ENCODE measurements at regions not wholly inside any gene's neighbourhood (a gene's known extent, or its start where the extent isn't known, plus 50 kb on each side); places are given as distances from the start of the nearest gene placed in this dataset.

GRCh38 chrX:1719270-1719669 is 104.4 kb downstream of the ASMT start:
- no peaks in the 10 kb centered on the region for H3K4me1 ChIP-seq (ENCODE audit: control extremely low read depth in 1 of 4, control insufficient read depth in 4 of 4, insufficient read depth in 4 of 4, low read length in 3 of 4)
- no peaks in the 10 kb centered on the region for H3K36me3 ChIP-seq (ENCODE audit: control insufficient read depth in 4 of 4, insufficient read depth in 4 of 4, low read length in 3 of 4)
- no peak overlapping the region for H3K4me3 ChIP-seq (ENCODE audit: control insufficient read depth in 1 of 7, extremely low read depth in 1 of 7, insufficient read depth in 4 of 7, low read depth in 2 of 7, low read length in 6 of 7)
- CTCF ChIA-PET: no interaction called here
- POLR2A ChIA-PET: no interaction called here
- no peak for DNase-seq
- H3K27me3 ChIP-seq (replicated peaks in 2 of 5; ENCODE audit: control insufficient read depth in 4 of 5, insufficient read depth in 5 of 5, low read length in 4 of 5): peaks cover 0 to 3% (median 0%) of the 10 kb centered on the region in 5 experiments
- H3K9me3 ChIP-seq (ENCODE audit: control extremely low read depth in 1 of 5, control insufficient read depth in 4 of 5, insufficient read depth in 2 of 5, low read depth in 1 of 5, low read length in 4 of 5): peaks cover 0 to 2% (median 0%) of the 10 kb centered on the region in 5 experiments
- WGBS (ENCODE audit: insufficient coverage): 100% methylated on average over 1 of the region's 2 CpGs
- no peak overlapping the region for H3K27ac ChIP-seq (ENCODE audit: insufficient read depth in 1 of 2, low read depth in 1 of 2, low read length in 2 of 2, poor library complexity in 1 of 2, severe bottlenecking in 2 of 2)

DNA sequence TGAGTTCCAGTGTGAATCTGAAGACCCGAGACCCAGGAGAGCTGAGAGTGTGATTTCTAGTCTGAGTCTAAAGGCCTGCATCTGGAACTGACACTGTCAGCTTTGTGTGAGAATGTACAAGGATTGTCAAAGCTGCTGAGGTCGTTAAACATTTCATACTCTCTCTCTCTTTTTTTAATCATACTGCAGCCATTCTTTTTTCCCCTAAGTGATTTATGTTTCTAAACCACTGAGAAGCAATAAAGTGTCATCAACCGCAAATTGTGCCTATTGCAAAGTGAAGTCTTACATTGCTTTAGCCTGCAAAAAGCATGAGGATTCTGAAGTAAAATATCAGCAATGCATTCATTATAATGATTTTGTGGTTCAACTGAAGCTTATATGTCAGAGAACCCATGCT is 106.0 kb downstream of the ASMT start:
- Histone ChIP-seq H3K4me3 (ENCODE audit: control insufficient read depth in 1 of 7, extremely low read depth in 1 of 7, insufficient read depth in 4 of 7, low read depth in 2 of 7, low read length in 6 of 7) (no peak overlapping the region), H3K4me1 (ENCODE audit: control extremely low read depth in 1 of 4, control insufficient read depth in 4 of 4, insufficient read depth in 4 of 4, low read length in 3 of 4) (no peaks in the 10 kb centered on the region), H3K9me3 (ENCODE audit: control extremely low read depth in 1 of 5, control insufficient read depth in 4 of 5, insufficient read depth in 2 of 5, low read depth in 1 of 5, low read length in 4 of 5) (peaks cover 0 to 3% (median 0%) of the 10 kb centered on the region in 5 experiments), H3K36me3 (ENCODE audit: control insufficient read depth in 4 of 4, insufficient read depth in 4 of 4, low read length in 3 of 4) (no peaks in the 10 kb centered on the region), H3K27ac (ENCODE audit: insufficient read depth in 1 of 2, low read depth in 1 of 2, low read length in 2 of 2, poor library complexity in 1 of 2, severe bottlenecking in 2 of 2) (no peak overlapping the region), H3K27me3 (replicated peaks in 2 of 5; ENCODE audit: control insufficient read depth in 4 of 5, insufficient read depth in 5 of 5, low read length in 4 of 5) (peaks cover 0 to 3% (median 0%) of the 10 kb centered on the region in 5 experiments)
- ChIA-PET CTCF (no interaction called here), POLR2A (no interaction called here)
- DNase-seq: no peak
- WGBS (ENCODE audit: insufficient coverage): 88% methylated on average over 2 of the region's 3 CpGs

DNA sequence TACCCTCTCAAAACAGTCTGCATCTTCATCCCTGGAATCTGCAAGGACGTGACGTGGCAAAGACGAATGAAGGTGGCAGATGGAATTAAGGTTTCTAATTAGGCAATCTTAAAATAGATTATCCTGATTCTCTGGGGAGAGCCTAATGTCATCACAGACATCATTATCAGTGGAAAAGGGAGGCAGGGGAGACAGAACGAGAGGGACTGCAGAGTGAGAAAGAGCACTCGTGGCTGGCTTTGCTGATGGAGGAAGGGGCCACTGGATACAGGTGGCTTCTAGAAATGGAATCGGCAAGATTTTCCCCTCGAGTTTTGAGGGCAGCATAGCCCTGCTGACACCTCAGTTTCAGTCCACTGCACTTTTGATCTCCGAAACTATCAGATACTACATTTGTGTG is 110.6 kb downstream of the ASMT start:
- H3K4me3 ChIP-seq (ENCODE audit: control insufficient read depth in 1 of 7, extremely low read depth in 1 of 7, insufficient read depth in 4 of 7, low read depth in 2 of 7, low read length in 6 of 7): no peak overlapping the region
- no peaks in the 10 kb centered on the region for H3K4me1 ChIP-seq (ENCODE audit: control extremely low read depth in 1 of 4, control insufficient read depth in 4 of 4, insufficient read depth in 4 of 4, low read length in 3 of 4)
- no peaks in the 10 kb centered on the region for H3K36me3 ChIP-seq (ENCODE audit: control insufficient read depth in 4 of 4, insufficient read depth in 4 of 4, low read length in 3 of 4)
- H3K27me3 ChIP-seq (replicated peaks in 2 of 5; ENCODE audit: control insufficient read depth in 4 of 5, insufficient read depth in 5 of 5, low read length in 4 of 5): no peaks in the 10 kb centered on the region
- DNase-seq: no peak
- peaks cover 0 to 3% (median 0%) of the 10 kb centered on the region in 5 experiments for H3K9me3 ChIP-seq (ENCODE audit: control extremely low read depth in 1 of 5, control insufficient read depth in 4 of 5, insufficient read depth in 2 of 5, low read depth in 1 of 5, low read length in 4 of 5)
- 92% methylated on average over 2 of the region's 8 CpGs for WGBS (ENCODE audit: insufficient coverage)
- CTCF ChIA-PET: no interaction called here
- POLR2A ChIA-PET: no interaction called here
- no peak overlapping the region for H3K27ac ChIP-seq (ENCODE audit: insufficient read depth in 1 of 2, low read depth in 1 of 2, low read length in 2 of 2, poor library complexity in 1 of 2, severe bottlenecking in 2 of 2)

DNA sequence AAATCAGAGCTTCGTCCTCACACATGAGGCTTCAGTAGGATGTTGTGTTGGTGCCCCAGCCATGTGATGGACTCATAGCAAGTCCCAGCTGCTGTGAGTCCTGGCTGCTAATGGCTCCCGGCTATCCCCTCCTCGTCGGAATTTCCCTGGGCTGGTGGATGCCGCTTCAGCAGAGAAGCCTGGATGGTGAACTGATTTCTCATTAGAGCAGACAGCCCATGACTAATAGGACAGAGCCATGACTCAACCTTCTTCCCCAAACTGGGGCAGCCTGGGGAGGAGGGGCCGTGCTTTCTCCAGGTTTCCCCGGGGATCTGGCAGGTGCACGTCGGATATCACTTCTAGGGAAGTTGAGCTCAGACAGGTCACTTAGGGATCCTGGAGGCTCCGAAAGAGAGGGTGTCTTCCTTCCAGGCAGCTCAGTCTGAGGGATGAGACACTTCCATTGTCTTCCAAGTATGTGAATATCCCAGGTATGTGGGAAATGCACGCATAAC is 112.7 kb downstream of the ASMT start:
- POLR2A ChIA-PET: no interaction called here
- Histone ChIP-seq H3K9me3 (ENCODE audit: control extremely low read depth in 1 of 5, control insufficient read depth in 4 of 5, insufficient read depth in 2 of 5, low read depth in 1 of 5, low read length in 4 of 5) (peaks cover 0 to 3% (median 0%) of the 10 kb centered on the region in 5 experiments), H3K27ac (ENCODE audit: insufficient read depth in 1 of 2, low read depth in 1 of 2, low read length in 2 of 2, poor library complexity in 1 of 2, severe bottlenecking in 2 of 2) (no peak overlapping the region), H3K4me1 (ENCODE audit: control extremely low read depth in 1 of 4, control insufficient read depth in 4 of 4, insufficient read depth in 4 of 4, low read length in 3 of 4) (no peaks in the 10 kb centered on the region), H3K36me3 (ENCODE audit: control insufficient read depth in 4 of 4, insufficient read depth in 4 of 4, low read length in 3 of 4) (no peaks in the 10 kb centered on the region), H3K4me3 (ENCODE audit: control insufficient read depth in 1 of 7, extremely low read depth in 1 of 7, insufficient read depth in 4 of 7, low read depth in 2 of 7, low read length in 6 of 7) (no peak overlapping the region), H3K27me3 (replicated peaks in 2 of 5; ENCODE audit: control insufficient read depth in 4 of 5, insufficient read depth in 5 of 5, low read length in 4 of 5) (no peaks in the 10 kb centered on the region)
- no peak for DNase-seq
- CTCF ChIA-PET: no interaction called here
- 78% methylated on average over 10 of the region's 11 CpGs for WGBS (ENCODE audit: insufficient coverage)

GRCh38 chrX:1734806-1735205 is 119.9 kb downstream of the ASMT start:
- no peaks in the 10 kb centered on the region for H3K4me1 ChIP-seq (ENCODE audit: control extremely low read depth in 1 of 4, control insufficient read depth in 4 of 4, insufficient read depth in 4 of 4, low read length in 3 of 4)
- DNase-seq: peak in 1 of 3 donors; percentile 8
- ChIA-PET CTCF (no interaction called here), POLR2A (no interaction called here)
- no peaks in the 10 kb centered on the region for H3K9me3 ChIP-seq (ENCODE audit: control extremely low read depth in 1 of 5, control insufficient read depth in 4 of 5, insufficient read depth in 2 of 5, low read depth in 1 of 5, low read length in 4 of 5)
- H3K27ac ChIP-seq (ENCODE audit: insufficient read depth in 1 of 2, low read depth in 1 of 2, low read length in 2 of 2, poor library complexity in 1 of 2, severe bottlenecking in 2 of 2): no peak overlapping the region
- H3K27me3 ChIP-seq (replicated peaks in 2 of 5; ENCODE audit: control insufficient read depth in 4 of 5, insufficient read depth in 5 of 5, low read length in 4 of 5): peaks cover 0 to 2% (median 0%) of the 10 kb centered on the region in 5 experiments
- no peak overlapping the region for H3K4me3 ChIP-seq (ENCODE audit: control insufficient read depth in 1 of 7, extremely low read depth in 1 of 7, insufficient read depth in 4 of 7, low read depth in 2 of 7, low read length in 6 of 7)
- 62% methylated on average over 5 of the region's 5 CpGs for WGBS (ENCODE audit: insufficient coverage)
- H3K36me3 ChIP-seq (ENCODE audit: control insufficient read depth in 4 of 4, insufficient read depth in 4 of 4, low read length in 3 of 4): no peaks in the 10 kb centered on the region

DNA sequence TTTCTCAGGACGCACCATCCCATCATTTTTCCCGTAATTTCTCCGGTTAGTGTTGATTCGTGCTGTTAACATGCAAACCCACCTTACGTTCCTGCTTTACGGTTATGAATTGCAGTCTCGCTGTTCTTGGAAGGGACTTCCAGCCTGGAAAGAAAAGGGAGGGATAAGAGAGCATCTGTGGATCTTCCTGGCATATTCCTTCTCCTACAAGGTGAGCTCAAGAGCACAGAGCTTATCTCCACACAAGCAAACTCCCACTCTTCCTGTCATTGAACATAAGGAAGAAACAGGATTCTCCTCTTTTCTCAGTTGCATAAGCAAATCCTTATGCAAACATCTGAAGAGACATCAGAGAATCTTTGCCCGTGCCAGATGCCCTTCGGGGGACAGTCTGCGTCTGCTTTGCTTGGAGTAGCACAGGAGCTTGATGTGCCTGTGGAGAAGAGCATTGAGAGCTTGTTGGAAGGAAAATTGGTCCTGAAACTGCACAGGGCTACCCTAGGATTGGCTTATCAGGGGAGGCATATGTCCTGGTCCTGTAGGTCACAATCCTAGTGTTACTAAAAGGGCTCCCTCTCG is 127.0 kb downstream of the ASMT start:
- 85% methylated on average over 9 of the region's 11 CpGs for WGBS (ENCODE audit: insufficient coverage)
- H3K9me3 ChIP-seq (ENCODE audit: control extremely low read depth in 1 of 5, control insufficient read depth in 4 of 5, insufficient read depth in 2 of 5, low read depth in 1 of 5, low read length in 4 of 5): peaks cover 0 to 5% (median 2%) of the 10 kb centered on the region in 5 experiments
- POLR2A ChIA-PET: no interaction called here

DNA sequence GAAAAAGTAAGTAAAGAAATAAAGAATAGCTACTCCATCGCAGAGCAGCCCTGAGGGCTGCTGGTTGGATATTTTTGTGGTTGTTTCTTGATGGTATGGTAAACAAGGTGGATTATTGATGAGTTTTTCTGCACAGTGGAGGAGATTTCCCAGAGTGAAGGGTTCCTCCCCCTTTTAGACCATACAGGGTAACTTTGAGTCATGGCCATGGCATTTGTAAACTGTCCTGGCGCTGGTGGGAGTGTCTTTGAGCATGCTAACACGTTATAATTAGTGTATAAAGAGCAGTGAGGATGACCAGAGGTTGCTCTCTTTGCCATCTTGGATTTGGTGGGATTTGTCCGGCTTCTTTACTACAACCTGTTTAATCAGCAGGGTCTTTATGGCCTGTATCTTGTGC is 128.2 kb downstream of the ASMT start:
- Histone ChIP-seq H3K9me3 (ENCODE audit: control extremely low read depth in 1 of 5, control insufficient read depth in 4 of 5, insufficient read depth in 2 of 5, low read depth in 1 of 5, low read length in 4 of 5) (peaks cover 0 to 5% (median 2%) of the 10 kb centered on the region in 5 experiments), H3K27me3 (replicated peaks in 2 of 5; ENCODE audit: control insufficient read depth in 4 of 5, insufficient read depth in 5 of 5, low read length in 4 of 5) (peaks cover 0 to 3% (median 0%) of the 10 kb centered on the region in 5 experiments), H3K4me3 (ENCODE audit: control insufficient read depth in 1 of 7, extremely low read depth in 1 of 7, insufficient read depth in 4 of 7, low read depth in 2 of 7, low read length in 6 of 7) (no peak overlapping the region), H3K27ac (ENCODE audit: insufficient read depth in 1 of 2, low read depth in 1 of 2, low read length in 2 of 2, poor library complexity in 1 of 2, severe bottlenecking in 2 of 2) (no peak overlapping the region), H3K36me3 (ENCODE audit: control insufficient read depth in 4 of 4, insufficient read depth in 4 of 4, low read length in 3 of 4) (no peaks in the 10 kb centered on the region), H3K4me1 (ENCODE audit: control extremely low read depth in 1 of 4, control insufficient read depth in 4 of 4, insufficient read depth in 4 of 4, low read length in 3 of 4) (no peaks in the 10 kb centered on the region)
- CTCF ChIA-PET: no interaction called here
- WGBS (ENCODE audit: insufficient coverage): 67% methylated on average over 2 of the region's 4 CpGs
- POLR2A ChIA-PET: no interaction called here
- no peak for DNase-seq

More for the DNA sequence above, 127.0 kb downstream of the ASMT start:
- H3K27ac ChIP-seq (ENCODE audit: insufficient read depth in 1 of 2, low read depth in 1 of 2, low read length in 2 of 2, poor library complexity in 1 of 2, severe bottlenecking in 2 of 2): no peak overlapping the region
- peaks cover 0 to 3% (median 0%) of the 10 kb centered on the region in 5 experiments for H3K27me3 ChIP-seq (replicated peaks in 2 of 5; ENCODE audit: control insufficient read depth in 4 of 5, insufficient read depth in 5 of 5, low read length in 4 of 5)
- no peaks in the 10 kb centered on the region for H3K36me3 ChIP-seq (ENCODE audit: control insufficient read depth in 4 of 4, insufficient read depth in 4 of 4, low read length in 3 of 4)
- no peak for DNase-seq
- no peak overlapping the region for H3K4me3 ChIP-seq (ENCODE audit: control insufficient read depth in 1 of 7, extremely low read depth in 1 of 7, insufficient read depth in 4 of 7, low read depth in 2 of 7, low read length in 6 of 7)
- CTCF ChIA-PET: no interaction called here
- no peaks in the 10 kb centered on the region for H3K4me1 ChIP-seq (ENCODE audit: control extremely low read depth in 1 of 4, control insufficient read depth in 4 of 4, insufficient read depth in 4 of 4, low read length in 3 of 4)
